GM21619 (cell line): ENCODE measurements at regions not wholly inside any gene's neighbourhood (a gene's known extent, or its start where the extent isn't known, plus 50 kb on each side); places are given as distances from the start of the nearest gene placed in this dataset.
"Not testable (repeated sequence)": the region's sequence is repeated elsewhere in the genome, so short reads cannot be mapped to it uniquely, and the experiment has no call there.

Experiments
- ATAC-seq: cut with Tn5 transposase; IDR thresholded peaks from one replicate; pipeline ENCODE4 v1.9.1; 2021; ENCODE audit not compliant: unreplicated experiment

DNA sequence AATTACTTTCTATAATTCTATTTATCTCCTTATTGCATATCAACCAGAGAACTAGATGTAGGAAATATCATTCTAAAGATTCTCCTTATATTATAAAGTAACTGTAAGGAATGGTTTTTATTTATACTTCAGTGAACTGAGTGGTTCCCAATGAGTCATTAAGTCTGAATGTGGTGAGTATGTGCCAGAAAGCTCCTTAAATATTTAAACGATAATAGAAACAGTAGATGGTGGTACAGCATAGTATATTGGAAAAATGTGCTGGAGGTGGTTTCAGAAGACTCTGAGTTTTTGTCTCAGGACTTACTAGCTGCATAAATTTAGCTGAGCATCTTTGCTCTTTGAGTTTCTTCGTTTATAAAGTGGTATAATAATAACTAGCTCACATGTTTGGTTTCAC lies 653.5 kb downstream of the FAM181B start:
- no peak for ATAC-seq

DNA sequence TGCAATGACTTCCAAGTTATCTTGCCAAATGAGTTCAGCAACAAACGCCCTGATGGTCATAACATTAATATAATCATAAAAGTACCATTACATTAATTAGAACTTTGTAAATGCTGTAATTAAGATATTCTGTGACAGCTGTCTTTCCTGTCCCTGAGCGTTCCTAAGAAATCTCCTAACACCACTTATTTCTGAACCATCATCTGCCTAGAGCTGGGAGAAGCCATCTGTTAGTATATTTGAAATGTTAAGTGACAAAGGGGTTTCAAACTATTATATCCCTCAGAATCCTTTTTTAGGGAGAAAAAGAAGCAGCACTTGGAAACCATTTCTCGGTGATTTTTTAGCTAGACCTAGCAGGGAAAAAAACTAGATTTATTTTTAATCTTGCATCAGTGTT lies 657.5 kb downstream of the FAM181B start:
- no peak for ATAC-seq

DNA sequence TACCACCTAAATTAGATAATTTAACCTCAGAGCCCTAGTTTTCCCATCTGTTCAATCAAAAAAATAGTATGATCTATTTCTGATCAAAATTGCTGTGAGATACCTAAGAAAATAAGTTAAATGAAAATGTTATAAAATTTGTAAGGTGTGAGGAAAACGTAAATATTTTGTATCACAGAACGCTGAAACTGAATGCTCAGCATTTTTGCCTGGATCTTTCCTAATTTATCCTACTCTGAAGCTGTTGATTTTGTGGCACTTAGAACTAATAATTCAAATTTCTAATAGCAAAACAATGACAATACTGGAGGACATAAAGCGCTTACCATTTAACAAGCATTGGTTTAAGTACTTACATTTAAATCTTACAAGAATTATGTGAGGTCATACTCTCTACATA lies 674.2 kb downstream of the FAM181B start:
- ATAC-seq, result no peak

DNA sequence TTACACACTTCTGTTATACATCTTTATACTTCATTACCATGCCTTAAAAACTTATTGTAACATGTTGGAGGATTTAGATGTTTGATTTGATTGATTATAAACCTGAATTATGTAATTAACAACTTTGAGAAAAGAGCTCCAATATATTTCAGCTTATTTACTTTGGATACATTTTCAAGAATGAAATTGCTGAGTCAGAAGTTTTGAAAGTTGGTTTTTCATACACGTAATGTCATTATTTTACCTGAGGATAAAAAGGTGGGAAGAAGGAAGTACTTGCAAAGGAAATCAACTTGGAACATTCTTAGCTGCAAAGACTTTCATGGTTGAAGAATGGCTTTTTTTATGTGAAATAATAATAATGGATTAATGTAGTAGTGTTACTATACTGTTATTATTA lies 677.2 kb downstream of the FAM181B start:
- no peak for ATAC-seq

DNA sequence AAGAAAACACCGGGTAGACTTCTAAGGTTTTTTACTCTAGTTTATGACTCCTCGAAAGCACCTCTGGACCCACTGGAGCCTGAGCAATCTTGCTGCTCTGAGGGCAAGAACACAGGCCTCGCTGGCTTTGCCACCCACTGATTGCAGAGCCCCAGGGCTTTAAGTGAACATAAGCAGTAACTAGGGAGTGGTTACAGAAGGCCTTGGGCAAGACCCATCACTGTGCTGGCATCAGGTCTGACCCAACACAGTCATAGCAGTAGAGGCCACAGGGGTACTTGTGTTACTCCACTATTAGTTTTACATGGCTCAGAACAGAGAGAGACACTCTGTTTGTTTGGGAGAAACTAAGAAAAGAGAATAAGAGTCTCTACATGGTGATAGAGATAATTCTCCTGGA lies 684.5 kb downstream of the FAM181B start:
- ATAC-seq, result no peak

DNA sequence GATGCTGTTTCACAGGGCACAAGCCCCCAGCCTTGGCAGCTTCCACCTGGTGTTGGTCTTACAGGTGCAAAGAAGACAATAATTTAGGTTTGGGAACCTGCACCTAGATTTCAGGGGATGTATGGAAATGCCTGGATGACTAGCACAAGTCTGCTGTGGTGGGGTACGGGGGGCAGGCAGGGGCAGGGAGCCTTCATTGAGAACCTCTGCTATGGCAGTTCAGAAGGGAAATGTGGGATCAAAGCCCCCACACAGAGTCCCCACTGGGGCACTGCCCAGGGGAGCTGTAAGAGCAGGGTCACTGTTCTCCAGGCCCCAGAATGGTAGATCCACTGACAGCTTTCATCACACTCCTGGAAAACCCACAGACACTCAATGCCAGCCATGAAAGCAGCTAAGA lies 686.5 kb downstream of the FAM181B start:
- no peak for ATAC-seq

DNA sequence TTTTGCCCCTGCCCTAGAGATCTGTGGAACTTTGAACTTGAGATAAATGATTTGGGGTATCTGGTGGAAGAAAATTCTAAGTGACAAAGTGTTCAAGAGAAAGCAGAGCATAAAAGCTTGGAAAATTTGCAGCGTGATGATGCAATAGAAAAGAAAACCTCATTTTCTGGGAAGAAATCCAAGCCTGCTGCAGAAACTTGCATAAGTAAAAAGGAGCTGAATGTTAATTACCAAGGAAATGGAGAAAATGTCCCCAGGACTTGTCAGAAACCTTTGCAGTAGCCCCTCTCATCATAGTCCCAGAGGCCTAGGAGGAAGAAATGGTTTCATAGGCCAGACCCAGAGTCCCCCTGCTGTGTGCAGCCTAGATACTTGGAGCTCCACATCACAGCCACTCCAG lies 686.9 kb downstream of the FAM181B start:
- ATAC-seq, result no peak

DNA sequence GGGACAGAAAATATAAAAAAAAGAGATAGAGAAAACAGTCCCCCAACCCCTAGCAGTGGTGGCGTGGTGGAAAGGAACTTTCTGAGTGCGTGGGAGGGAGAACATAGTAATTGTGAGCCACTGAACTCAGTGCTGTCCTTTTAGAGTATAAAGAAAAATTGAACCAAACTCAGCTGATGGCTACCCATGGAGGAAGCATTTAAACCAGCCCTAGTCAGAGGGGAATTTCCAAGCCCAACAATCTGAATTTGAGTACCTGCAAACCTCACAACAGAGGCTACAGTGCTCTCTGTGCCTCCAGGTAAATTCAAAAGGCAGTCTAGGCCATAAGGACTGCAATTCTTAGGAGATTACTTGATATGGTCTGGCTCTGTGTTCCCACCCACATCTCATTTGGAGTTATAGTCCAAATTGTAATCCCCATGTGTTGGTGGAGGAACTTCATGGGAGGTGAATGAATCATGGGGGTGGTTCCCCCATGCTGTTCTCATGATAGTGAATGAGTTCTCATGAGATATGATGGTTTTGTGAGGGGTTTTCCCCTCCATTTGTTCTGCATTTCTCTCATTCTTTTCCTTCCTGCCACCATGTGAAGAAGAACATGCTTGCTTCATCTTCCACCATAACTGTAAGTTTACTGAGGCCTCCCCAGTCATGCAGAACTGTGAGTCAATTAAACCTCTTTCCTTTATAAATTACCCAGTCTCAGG lies 687.8 kb downstream of the FAM181B start:
- no peak for ATAC-seq

DNA sequence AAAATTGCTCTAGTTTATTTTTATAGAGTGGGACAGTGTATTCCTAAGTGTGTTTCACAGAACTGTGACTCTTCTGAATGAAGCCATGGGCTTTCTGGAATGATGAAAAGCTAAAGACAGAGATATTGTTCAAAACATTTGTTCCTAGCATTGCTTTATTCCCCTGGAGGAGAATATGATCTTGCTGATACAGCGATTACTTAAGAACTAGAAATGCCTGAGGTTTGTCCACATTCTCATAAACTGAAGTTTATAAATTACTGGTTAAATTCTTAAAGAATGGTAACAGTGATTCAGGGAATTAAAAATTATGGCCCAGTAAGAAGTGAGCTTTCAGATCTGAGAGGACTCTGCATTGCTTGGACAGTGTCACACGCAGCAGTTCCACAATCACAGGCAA lies 690.3 kb downstream of the FAM181B start:
- ATAC-seq, result no peak

DNA sequence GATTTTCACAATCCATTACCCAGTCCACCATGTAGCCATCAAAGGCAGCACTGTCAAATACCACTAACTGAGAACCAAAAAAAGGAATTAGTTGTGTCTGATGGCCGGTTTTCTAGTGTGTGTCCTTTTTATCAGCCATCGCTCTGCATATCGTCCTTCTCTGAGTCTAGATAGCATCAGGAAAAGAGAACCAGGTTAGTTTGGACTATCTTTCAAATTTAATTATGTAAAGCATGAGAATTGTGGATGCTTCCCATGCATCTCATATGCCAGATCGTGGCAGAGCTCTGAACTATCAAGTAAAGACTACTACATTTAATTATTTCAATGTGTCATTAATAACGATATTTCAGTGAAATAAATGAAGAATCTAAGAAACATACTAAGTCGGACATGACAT lies 691.9 kb downstream of the FAM181B start:
- no peak for ATAC-seq

DNA sequence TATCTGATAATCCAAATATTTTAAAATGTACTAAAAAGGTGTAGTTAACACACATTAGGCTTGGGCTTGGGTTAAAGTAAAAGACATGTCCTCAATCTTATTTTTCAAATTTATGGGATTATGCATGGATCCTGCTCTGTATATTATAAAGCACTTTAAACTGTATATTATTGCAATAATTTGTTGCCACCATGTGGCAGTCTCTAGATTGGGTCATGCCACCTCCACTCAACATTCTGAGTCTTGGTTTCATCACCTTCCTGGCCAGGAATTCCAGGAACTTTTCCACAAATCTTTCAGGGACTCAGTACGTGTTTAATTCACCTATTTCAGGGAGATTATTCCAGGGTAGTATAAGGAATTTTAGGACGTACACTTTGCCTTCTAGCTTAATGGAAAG lies 695.5 kb downstream of the FAM181B start:
- no peak for ATAC-seq

DNA sequence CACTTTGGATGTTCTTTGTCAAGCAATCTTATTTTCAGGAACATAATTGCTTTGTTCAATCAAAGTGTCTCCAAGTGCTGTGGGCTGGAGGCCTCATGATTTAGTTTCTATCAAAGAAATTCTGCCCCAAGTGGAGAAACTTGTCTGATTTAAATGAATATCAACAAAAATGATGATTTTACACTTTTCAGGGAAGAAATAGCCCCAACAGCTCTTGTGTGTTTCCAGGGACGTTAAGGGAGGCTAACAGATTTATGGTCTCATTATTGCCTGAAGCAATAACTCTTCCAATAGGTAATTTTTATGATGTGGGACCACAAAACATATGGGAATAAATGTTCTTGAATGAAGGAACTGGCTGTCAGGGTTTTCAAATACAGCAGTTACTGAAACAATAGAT lies 699.1 kb downstream of the FAM181B start:
- no peak for ATAC-seq

DNA sequence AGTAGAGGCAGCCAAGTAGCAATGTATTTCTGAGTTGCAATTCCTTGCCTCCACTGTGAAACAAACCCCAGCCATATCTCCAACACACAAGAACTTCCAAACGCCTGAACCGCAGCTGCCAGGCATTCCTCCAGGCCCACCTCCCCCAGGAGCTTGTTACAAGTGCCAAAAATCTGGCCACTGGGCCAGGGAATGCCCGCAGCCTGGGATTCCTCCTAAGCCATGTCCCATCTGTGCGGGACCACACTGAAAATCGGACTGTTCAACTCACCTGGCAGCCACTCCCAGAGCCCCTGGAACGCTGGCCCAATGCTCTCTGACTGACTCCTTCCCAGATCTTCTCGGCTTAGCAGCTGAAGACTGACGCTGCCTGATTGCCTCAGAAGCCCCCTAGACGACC lies 706.3 kb downstream of the FAM181B start:
- ATAC-seq, result not testable (repeated sequence)

DNA sequence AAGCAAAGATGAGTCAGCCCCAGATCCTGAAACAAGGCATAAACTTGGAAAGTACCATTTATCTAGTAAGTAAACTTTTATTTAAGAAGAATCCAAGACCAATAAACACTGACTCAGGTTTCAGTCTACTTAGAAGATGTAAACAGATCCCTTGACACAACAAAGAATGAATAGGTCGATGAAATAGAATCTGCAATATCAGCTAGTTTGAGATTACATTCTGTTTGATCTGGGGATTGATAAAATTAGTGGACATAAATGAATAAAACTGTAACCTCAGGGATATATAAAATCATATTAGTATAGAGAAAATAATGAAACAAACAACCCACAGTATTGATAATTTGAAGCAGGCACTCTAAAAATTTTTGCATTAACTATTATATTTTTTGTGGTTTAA lies 708.9 kb downstream of the FAM181B start:
- ATAC-seq, result no peak

DNA sequence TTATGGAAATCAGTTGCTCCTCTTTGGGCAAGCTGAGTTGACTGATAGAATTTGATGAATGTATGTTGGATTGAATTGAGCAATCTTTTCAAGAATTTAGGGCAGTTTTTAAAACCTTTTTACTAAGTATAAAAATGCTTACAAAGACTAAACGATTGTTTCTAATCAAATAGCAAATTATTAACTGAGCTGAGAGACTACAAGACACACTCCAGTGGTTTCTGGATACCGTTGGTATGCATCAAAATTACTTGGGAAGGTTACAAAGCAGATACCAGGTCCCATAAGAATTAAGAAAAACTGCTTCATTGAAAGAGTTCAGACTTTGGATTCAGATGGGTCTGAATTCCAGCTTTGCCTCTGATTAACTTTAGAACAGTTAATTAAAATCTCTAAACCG lies 721.4 kb downstream of the FAM181B start:
- ATAC-seq, result no peak

DNA sequence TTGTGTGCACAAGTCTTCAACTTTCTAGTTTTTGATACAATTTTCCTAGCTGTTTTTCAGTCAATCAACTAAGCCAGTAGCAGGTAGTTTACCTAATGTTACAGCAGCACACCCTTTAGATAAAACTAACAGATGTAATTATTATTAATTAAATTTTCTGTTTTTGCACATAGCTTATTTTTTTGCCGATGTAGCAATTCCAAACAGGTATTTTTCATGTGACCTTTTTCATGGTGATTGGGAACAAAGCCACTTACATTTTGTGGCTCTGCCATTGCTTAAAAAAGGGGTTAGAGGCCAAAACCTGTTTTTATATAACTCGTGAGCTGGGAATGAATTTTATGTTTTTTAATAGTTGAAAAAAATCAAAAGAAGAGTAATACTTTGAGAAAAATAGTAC lies 724.5 kb downstream of the FAM181B start:
- ATAC-seq, result no peak

DNA sequence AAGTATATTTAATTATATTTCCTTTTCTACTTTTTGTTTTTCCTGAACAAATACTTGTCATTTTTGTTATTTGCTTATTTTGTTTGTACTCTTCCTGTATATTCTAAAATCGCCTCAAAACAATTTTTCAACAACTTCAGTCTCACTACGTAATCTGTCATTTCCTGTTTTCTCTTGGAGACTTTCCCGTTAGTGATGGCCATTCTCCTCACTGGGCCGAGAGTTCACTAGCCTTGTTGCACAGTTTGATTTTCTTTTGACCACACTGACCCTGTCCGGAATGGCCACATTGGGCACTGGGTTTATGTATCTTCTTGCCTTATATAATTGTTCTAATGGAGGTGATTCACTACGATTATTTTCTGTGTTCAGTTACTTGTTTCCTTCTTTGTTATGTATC lies 726.1 kb downstream of the FAM181B start:
- no peak for ATAC-seq

DNA sequence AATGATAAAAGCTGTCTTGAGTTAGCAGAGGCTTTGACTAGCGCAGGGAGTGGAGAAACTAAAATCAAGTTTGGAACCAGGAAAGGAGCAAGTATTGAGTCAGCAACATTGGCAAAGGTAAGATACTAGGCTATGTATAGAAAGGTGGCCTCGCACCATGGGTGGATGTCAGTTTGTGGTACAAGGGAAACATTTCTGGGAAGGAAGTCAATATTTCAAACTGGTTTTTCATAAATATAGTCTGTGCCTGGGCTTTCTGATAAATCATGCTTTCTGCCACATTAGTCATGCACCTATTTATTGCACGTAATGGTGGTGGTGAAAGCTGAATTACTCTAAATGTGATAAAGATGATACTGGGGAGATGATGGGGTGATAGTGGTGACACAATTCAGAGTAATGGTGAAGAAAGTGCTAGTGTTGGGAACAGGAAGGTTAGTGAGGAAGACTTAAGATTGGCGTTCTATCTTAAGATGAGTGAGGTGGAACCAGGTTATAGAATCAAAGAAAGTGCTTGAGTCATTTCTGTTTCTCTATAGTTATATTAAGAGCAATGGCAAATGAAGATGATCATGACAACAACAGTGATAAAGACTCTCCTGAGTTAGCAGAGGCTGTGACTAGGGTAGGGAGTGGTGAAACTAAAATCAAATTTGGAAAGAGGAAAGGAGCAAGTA lies 729.0 kb downstream of the FAM181B start:
- ATAC-seq, result no peak

DNA sequence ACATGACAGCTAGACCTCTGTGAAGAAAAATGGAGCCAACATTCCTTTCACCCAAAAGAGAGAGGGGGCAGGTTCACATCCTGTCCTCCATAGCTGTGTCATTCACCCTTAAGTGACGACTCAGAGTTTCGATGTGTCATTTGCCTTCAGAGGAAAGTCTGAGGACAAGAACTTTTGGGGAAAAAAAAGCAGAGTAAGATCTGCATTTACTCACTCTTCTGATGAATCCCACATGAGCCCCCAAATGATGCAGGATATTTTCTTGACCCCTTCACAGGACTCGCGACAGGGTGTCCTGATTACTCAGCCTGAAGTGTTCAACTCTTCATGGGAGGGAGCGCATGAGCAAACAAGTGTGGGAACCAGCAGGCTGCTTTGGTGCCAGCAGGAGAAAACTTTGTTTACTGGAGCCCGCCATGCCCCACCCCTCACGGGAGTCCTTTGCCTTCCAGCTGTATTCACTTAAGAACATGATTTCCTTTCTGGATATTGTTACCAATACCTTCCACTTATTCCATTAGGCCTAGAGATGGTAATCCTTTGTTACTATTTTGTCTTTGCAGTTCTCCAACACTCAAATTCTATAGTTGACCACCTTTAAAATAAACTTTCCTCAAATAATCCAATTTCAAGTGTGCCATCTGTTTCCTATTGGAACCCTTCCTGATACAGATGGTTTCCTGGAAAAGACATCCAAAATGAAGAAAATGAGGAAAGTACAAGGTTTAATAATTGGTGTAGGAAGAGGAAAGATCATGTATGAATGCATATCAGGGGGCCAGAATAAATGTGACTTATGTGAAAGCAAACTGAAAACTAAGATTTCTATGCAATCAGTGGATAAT lies 729.8 kb downstream of the FAM181B start:
- ATAC-seq, result no peak

DNA sequence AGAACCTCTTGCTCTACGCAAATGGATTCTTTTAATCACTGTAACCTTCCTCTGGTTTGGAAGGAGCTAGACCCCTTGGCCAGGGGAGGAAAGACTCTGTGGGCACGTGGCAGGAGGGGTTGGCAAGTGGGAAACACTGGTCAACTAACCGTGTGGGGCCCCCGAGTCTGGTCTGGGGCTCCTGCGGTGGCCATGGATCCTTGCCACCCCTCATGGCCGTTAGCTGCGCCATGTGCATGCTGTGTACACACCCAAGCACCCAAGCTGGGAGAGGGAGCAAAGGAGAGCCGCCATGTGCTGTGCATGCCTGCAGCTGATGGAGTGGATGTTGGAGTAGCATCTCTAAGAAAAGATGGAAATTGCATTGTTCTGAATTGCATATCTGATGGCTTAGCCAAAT lies 730.6 kb downstream of the FAM181B start:
- ATAC-seq, result no peak

DNA sequence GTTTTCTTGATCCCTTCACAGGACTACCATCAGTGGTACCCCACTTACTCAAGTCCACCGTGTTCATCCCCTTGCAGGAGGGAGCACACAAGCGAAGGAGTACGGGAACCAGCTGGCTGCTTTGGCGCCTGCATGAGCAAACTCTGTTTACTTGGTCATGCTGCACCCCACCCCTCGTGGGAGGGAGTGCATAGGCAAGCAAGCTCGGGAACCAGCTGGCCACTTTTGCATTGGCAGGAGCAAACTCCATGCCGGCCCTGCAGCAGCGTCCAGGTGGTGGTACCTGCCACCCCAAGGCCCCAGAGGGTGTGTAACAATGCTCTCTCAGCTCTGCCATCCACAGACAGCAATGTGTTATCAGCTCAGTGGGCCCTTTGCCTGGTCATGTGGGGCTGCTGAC lies 737.8 kb downstream of the FAM181B start:
- no peak for ATAC-seq

DNA sequence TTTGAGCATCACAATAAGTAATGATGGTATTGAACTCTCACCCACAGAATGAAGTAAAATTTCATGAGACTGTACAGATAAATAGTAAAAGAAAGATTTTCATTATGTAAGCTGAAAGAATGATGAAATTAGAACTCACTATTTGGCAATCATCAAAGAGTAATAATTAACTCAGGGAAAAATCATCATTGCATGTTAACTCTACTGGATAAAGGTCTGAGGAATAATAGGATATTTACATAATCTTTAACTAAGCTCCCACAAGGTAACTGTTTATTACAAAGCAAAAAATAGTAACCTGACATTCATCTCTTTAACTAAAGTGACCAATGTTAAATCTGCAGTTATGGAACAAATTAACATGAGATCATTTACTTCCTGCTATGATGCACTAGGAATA lies 739.9 kb downstream of the FAM181B start:
- ATAC-seq, result no peak
